Right lobe of liver (tissue), 4 donors: ENCODE measurements at regions not wholly inside any gene's neighbourhood (a gene's known extent, or its start where the extent isn't known, plus 50 kb on each side); places are given as distances from the start of the nearest gene placed in this dataset.

Experiments used
- POLR2A ChIP-seq: fragments of 450-650 bp; IDR thresholded peaks from one replicate; pipeline ENCODE4 v1.6.1; 2017; ENCODE audit warnings: antibody characterized with exemption, mild to moderate bottlenecking
- TF ChIP-seq, protein P1 (sequence below), 4 donors: fragments of 200-600 bp in 3 of 4; fragments of 450-650 bp in 1 of 4; IDR thresholded peaks; one replicate each; pipeline versions ENCODE4 v1.5.1 to v1.8.0; 2016 to 2022; ENCODE audit warnings: antibody characterized with exemption in 4 of 4, mild to moderate bottlenecking in 2 of 4
- donor health status: DM: no; HTN: no; CAD: no.
- donor health status: DM: no; HTN: no; CAD: no.
- donor health status: DM: no; HTN: yes; CAD: no.

- TF ChIP-seq, protein P1, sequence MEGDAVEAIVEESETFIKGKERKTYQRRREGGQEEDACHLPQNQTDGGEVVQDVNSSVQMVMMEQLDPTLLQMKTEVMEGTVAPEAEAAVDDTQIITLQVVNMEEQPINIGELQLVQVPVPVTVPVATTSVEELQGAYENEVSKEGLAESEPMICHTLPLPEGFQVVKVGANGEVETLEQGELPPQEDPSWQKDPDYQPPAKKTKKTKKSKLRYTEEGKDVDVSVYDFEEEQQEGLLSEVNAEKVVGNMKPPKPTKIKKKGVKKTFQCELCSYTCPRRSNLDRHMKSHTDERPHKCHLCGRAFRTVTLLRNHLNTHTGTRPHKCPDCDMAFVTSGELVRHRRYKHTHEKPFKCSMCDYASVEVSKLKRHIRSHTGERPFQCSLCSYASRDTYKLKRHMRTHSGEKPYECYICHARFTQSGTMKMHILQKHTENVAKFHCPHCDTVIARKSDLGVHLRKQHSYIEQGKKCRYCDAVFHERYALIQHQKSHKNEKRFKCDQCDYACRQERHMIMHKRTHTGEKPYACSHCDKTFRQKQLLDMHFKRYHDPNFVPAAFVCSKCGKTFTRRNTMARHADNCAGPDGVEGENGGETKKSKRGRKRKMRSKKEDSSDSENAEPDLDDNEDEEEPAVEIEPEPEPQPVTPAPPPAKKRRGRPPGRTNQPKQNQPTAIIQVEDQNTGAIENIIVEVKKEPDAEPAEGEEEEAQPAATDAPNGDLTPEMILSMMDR (IDR thresholded peaks at IDR 0.05): no peak
- no peak for TF ChIP-seq POLR2A
Measured at GRCh38 chr1:209042413-209042812, 541.1 kb upstream of the CAMK1G start.
